ENCODE measurements at regions not wholly inside any gene's neighbourhood (a gene's known extent, or its start where the extent isn't known, plus 50 kb on each side); places are given as distances from the start of the nearest gene placed in this dataset.

GRCh38 chr3:30263238-30263924 is 343.0 kb upstream of the TGFBR2 start:
- no peak for DNase-seq (ENCODE audit: low read depth)

GRCh38 chr3:30263925-30264313 is 342.5 kb upstream of the TGFBR2 start:
- DNase-seq (ENCODE audit: low read depth) = no peak

- no peak for DNase-seq (ENCODE audit: low read depth)
Observed at GRCh38 chr3:30266524-30266923, 339.9 kb upstream of the TGFBR2 start.

GRCh38 chr3:30268288-30268687 is 338.1 kb upstream of the TGFBR2 start:
- DNase-seq (ENCODE audit: low read depth) = no peak

- no peak for DNase-seq (ENCODE audit: low read depth)
Observed at GRCh38 chr3:30269751-30270445, 336.5 kb upstream of the TGFBR2 start.

GRCh38 chr3:30271781-30272180 is 334.6 kb upstream of the TGFBR2 start:
- DNase-seq (ENCODE audit: low read depth) = no peak

- DNase-seq (ENCODE audit: low read depth) = no peak
Observed at GRCh38 chr3:30273304-30274072, 332.9 kb upstream of the TGFBR2 start.

- no peak for DNase-seq (ENCODE audit: low read depth)
Observed at GRCh38 chr3:30277494-30277893, 328.9 kb upstream of the TGFBR2 start.

GRCh38 chr3:30281526-30281925 is 324.9 kb upstream of the TGFBR2 start:
- no peak for DNase-seq (ENCODE audit: low read depth)

- no peak for DNase-seq (ENCODE audit: low read depth)
Observed at GRCh38 chr3:30282154-30282696, 324.2 kb upstream of the TGFBR2 start.

GRCh38 chr3:30285188-30286006 is 321.0 kb upstream of the TGFBR2 start:
- no peak for DNase-seq (ENCODE audit: low read depth)

- DNase-seq (ENCODE audit: low read depth) = no peak
Observed at GRCh38 chr3:30286007-30286669, 320.3 kb upstream of the TGFBR2 start.

- no peak for DNase-seq (ENCODE audit: low read depth)
Observed at GRCh38 chr3:30286811-30287210, 319.6 kb upstream of the TGFBR2 start.

- DNase-seq (ENCODE audit: low read depth) = no peak
Observed at GRCh38 chr3:30288830-30289229, 317.6 kb upstream of the TGFBR2 start.

- DNase-seq (ENCODE audit: low read depth) = no peak
Observed at GRCh38 chr3:30289324-30289723, 317.1 kb upstream of the TGFBR2 start.

- DNase-seq (ENCODE audit: low read depth) = no peak
Observed at GRCh38 chr3:30289766-30290165, 316.6 kb upstream of the TGFBR2 start.

- no peak for DNase-seq (ENCODE audit: low read depth)
Observed at GRCh38 chr3:30290479-30290878, 315.9 kb upstream of the TGFBR2 start.

- no peak for DNase-seq (ENCODE audit: low read depth)
Observed at GRCh38 chr3:30292192-30292893, 314.1 kb upstream of the TGFBR2 start.

- DNase-seq (ENCODE audit: low read depth) = no peak
Observed at GRCh38 chr3:30293621-30294240, 312.7 kb upstream of the TGFBR2 start.

GRCh38 chr3:30294241-30294667 is 312.1 kb upstream of the TGFBR2 start:
- DNase-seq (ENCODE audit: low read depth) = no peak

All from activated T-helper 1 cell treated with Interleukin-2 at 50 U/mL for 16 hours (primary cell).